OCI-LY7 (cell line): ENCODE measurements at regions not wholly inside any gene's neighbourhood (a gene's known extent, or its start where the extent isn't known, plus 50 kb on each side); places are given as distances from the start of the nearest gene placed in this dataset.

Experiments used
- BruUV-seq: library from RNA; stranded (reverse); fragments of 400-500 nt; replicated peaks from 2 replicates; lab custom pipeline; 2021; lab: Mats Ljungman, UMichigan
- CTCF ChIA-PET: fragments of 300-600 bp; sonication (Branson Sonifier 250); formaldehyde crosslinking; loops from one replicate; lab custom pipeline; 2022; ENCODE audit warnings: antibody characterized with exemption; ENCODE audit not compliant: unreplicated experiment; lab: Charles Lee
- POLR2A ChIA-PET: fragments of 300-600 bp; sonication (Branson Sonifier 250); formaldehyde crosslinking; loops from one replicate; lab custom pipeline; 2022; ENCODE audit warnings: antibody characterized with exemption; lab: Charles Lee
- DNase-seq: peaks from one replicate; pipeline ENCODE4 v3.0.0-alpha.2; 2015; ENCODE audit warnings: low spot score
- H2AFZ ChIP-seq: fragments of 200-600 bp; sonication (generic), shearing (Covaris generic); 2 replicates; pipeline ENCODE4 v1.6.1; 2014; ENCODE audit warnings: mild to moderate bottlenecking, antibody characterized with exemption, low read length, moderate library complexity
- H3K27ac ChIP-seq: fragments of 200-600 bp; sonication (generic); 2 replicates; pipeline ENCODE4 v1.5.1; 2014; ENCODE audit warnings: mixed run types, low read depth, mild to moderate bottlenecking, moderate library complexity, low read length, inconsistent platforms; ENCODE audit not compliant: poor library complexity, severe bottlenecking
- H3K36me3 ChIP-seq: fragments of 200-600 bp; sonication (generic); 2 replicates; pipeline ENCODE4 v1.6.1; 2014; ENCODE audit warnings: mild to moderate bottlenecking, antibody characterized with exemption, low read length, moderate library complexity, mixed read lengths; ENCODE audit not compliant: insufficient read depth
- H3K4me1 ChIP-seq: fragments of 200-600 bp; sonication (generic); 2 replicates; pipeline ENCODE4 v1.5.1; 2014; ENCODE audit warnings: mild to moderate bottlenecking, low read length; ENCODE audit not compliant: insufficient read depth, poor library complexity, severe bottlenecking
- H3K4me2 ChIP-seq: fragments of 200-600 bp; sonication (generic); 2 replicates; pipeline ENCODE4 v1.6.1; 2014; ENCODE audit warnings: mild to moderate bottlenecking, low read length
- H3K4me3 ChIP-seq: fragments of 200-600 bp; sonication (generic); 2 replicates; pipeline ENCODE4 v1.5.1; 2014; ENCODE audit warnings: mild to moderate bottlenecking, low read depth, low read length; ENCODE audit not compliant: poor library complexity, severe bottlenecking
- H3K79me2 ChIP-seq: fragments of 200-600 bp; sonication (generic); 2 replicates; pipeline ENCODE4 v1.6.1; 2016; ENCODE audit warnings: low read depth, mild to moderate bottlenecking, low read length, moderate library complexity, mixed read lengths; ENCODE audit not compliant: insufficient read depth
- H3K9me2 ChIP-seq: fragments of 200-600 bp; sonication (generic); 2 replicates; pipeline ENCODE4 v1.6.1; 2016; ENCODE audit warnings: mild to moderate bottlenecking, low read length, mixed read lengths; ENCODE audit not compliant: insufficient read depth
- H3K9me3 ChIP-seq: fragments of 200-600 bp; sonication (generic); 2 replicates; pipeline ENCODE4 v1.6.1; 2014; ENCODE audit warnings: mild to moderate bottlenecking, mixed run types, low read length, mixed read lengths
- H4K20me1 ChIP-seq: fragments of 200-600 bp; sonication (generic); 2 replicates; pipeline ENCODE4 v1.6.1; 2014; ENCODE audit warnings: mild to moderate bottlenecking, antibody characterized with exemption, low read length, moderate library complexity, mixed read lengths; ENCODE audit not compliant: insufficient read depth
- CTCF ChIP-seq: fragments of 200-600 bp; sonication (generic); conservative IDR thresholded peaks from 2 replicates; pipeline ENCODE4 v1.5.1; 2014; ENCODE audit warnings: mild to moderate bottlenecking, antibody characterized with exemption, low read length, moderate library complexity, mixed read lengths
- EZH2phosphoT487 ChIP-seq: fragments of 200-600 bp; sonication (generic); IDR thresholded peaks from 2 replicates; pipeline ENCODE4 v1.6.1; 2018; ENCODE audit warnings: low read depth, borderline replicate concordance, mild to moderate bottlenecking, mixed run types, antibody characterized with exemption, low read length, moderate library complexity, mixed read lengths
- intact Hi-C: fragments of 100-400 bp; cut with micrococcal nuclease; formaldehyde crosslinking; loops from one replicate; pipeline ENCODE4 v1.10.0; 2022; ENCODE audit not compliant: unreplicated experiment

GRCh38 chr21:16372586-16372985 lies 642.8 kb downstream of the USP25 start:
- Histone ChIP-seq H3K4me3 (no peak overlapping the region), H2AFZ (no peak overlapping the region), H4K20me1 (no peaks in the 10 kb centered on the region), H3K4me1 (no peaks in the 10 kb centered on the region), H3K9me3 (no peaks in the 10 kb centered on the region), H3K9me2 (no peaks in the 10 kb centered on the region), H3K4me2 (no peak overlapping the region), H3K36me3 (no peaks in the 10 kb centered on the region), H3K79me2 (no peaks in the 10 kb centered on the region), H3K27ac (no peak overlapping the region)
- ChIA-PET POLR2A (no interaction called here), CTCF (no interaction called here)
- no peak for TF ChIP-seq CTCF
- no peak for TF ChIP-seq EZH2phosphoT487
- no peak for DNase-seq
- intact Hi-C loops = no loop called here
- no TSS peak for BruUV-seq

GRCh38 chr21:16376673-16377072 lies 646.9 kb downstream of the USP25 start:
- H3K9me2 ChIP-seq = no peaks in the 10 kb centered on the region
- no peaks in the 10 kb centered on the region for H4K20me1 ChIP-seq
- no peaks in the 10 kb centered on the region for H3K4me1 ChIP-seq
- no peak for TF ChIP-seq EZH2phosphoT487
- H3K4me2 ChIP-seq = no peak overlapping the region
- no peak overlapping the region for H3K4me3 ChIP-seq
- no peak overlapping the region for H2AFZ ChIP-seq
- intact Hi-C loops = no loop called here
- no peak for DNase-seq
- no peaks in the 10 kb centered on the region for H3K36me3 ChIP-seq
- ChIA-PET CTCF (no interaction called here), POLR2A (no interaction called here)
- H3K9me3 ChIP-seq = no peaks in the 10 kb centered on the region
- BruUV-seq = no TSS peak
- no peaks in the 10 kb centered on the region for H3K79me2 ChIP-seq
- H3K27ac ChIP-seq = no peak overlapping the region

GRCh38 chr21:16377120-16377658 lies 647.4 kb downstream of the USP25 start:
- H2AFZ ChIP-seq = no peak overlapping the region
- H3K4me3 ChIP-seq = no peak overlapping the region
- BruUV-seq = no TSS peak
- H4K20me1 ChIP-seq = no peaks in the 10 kb centered on the region
- H3K9me3 ChIP-seq = no peaks in the 10 kb centered on the region
- intact Hi-C loops = no loop called here
- no peaks in the 10 kb centered on the region for H3K36me3 ChIP-seq
- CTCF ChIA-PET = no interaction called here
- H3K4me2 ChIP-seq = no peak overlapping the region
- no peak overlapping the region for H3K27ac ChIP-seq
- no peaks in the 10 kb centered on the region for H3K4me1 ChIP-seq
- POLR2A ChIA-PET = no interaction called here
- no peaks in the 10 kb centered on the region for H3K9me2 ChIP-seq
- H3K79me2 ChIP-seq = no peaks in the 10 kb centered on the region
- TF ChIP-seq CTCF (no peak), EZH2phosphoT487 (no peak)
- DNase-seq = no peak
